ENCODE measurements at regions not wholly inside any gene's neighbourhood (a gene's known extent, or its start where the extent isn't known, plus 50 kb on each side); places are given as distances from the start of the nearest gene placed in this dataset.

GRCh38 chr16:13866073-13866472 lies 53.9 kb upstream of the ERCC4 start:
- Histone ChIP-seq H3K4me2 (ENCODE audit: low read length) (no peak overlapping the region), H3K79me2 (ENCODE audit: low read length) (no peaks in the 10 kb centered on the region), H3F3A (ENCODE audit: low read length, unreplicated experiment) (no peaks in the 10 kb centered on the region), H3K27me3 (ENCODE audit: low read length) (peaks cover 3% of the 10 kb centered on the region; the same call in 1 of the 2 replicates), H3K36me3 (ENCODE audit: low read depth, low read length) (no peaks in the 10 kb centered on the region), H3K27ac (ENCODE audit: low read length) (no peak overlapping the region), H3K9me3 (ENCODE audit: low read length) (no peaks in the 10 kb centered on the region), H2AFZ (ENCODE audit: low read length) (no peak overlapping the region), H3K9ac (ENCODE audit: low read length) (no peak overlapping the region), H3K9me2 (replicated peaks; ENCODE audit: low read length) (no peaks in the 10 kb centered on the region), H3K4me1 (ENCODE audit: insufficient read depth, low read length) (no peaks in the 10 kb centered on the region), H4K20me1 (ENCODE audit: low read length) (no peaks in the 10 kb centered on the region), H3K4me3 (ENCODE audit: low read length) (no peak overlapping the region)
- CTCF ChIA-PET, result interaction anchor here (0.5 to 1.1 kb wide), 4 partner anchors 34 to 1403 kb away, joined by 3 to 7 read pairs (median 4); partner anchors contain the start of gene ERCC4
- peak; percentile 68 for TF ChIP-seq CTCF (conservative IDR thresholded peaks at IDR 0.05; ENCODE audit: low read depth, low read length)
- no peak for TF ChIP-seq EZH2phosphoT487 (IDR thresholded peaks at IDR 0.05; ENCODE audit: borderline replicate concordance, low read length)
- no TSS peak for BruUV-seq (replicated peaks)
- ATAC-seq, result peak; percentile 89
- peak; percentile 76 for DNase-seq
- intact Hi-C loops (cut with micrococcal nuclease), result loop anchor here (2.0 kb wide), 1 partner anchor 53 kb away; no protein-coding TSS in a partner anchor
- POLR2A ChIA-PET (ENCODE audit: unreplicated experiment), result no interaction called here

Data from PC-3 (cell line).